H4 (cell line): ENCODE measurements at regions not wholly inside any gene's neighbourhood (a gene's known extent, or its start where the extent isn't known, plus 50 kb on each side); places are given as distances from the start of the nearest gene placed in this dataset.
"Not testable (repeated sequence)": the region's sequence is repeated elsewhere in the genome, so short reads cannot be mapped to it uniquely, and the experiment has no call there.

Source experiments
- DNase-seq: peaks from one replicate; pipeline ENCODE4 v3.0.0-alpha.2; 2015; ENCODE audit warnings: low spot score

- peak; percentile 49 for DNase-seq
Measured at GRCh38 chr5:142222225-142222865, 102.5 kb downstream of the SPRY4 start.

DNA sequence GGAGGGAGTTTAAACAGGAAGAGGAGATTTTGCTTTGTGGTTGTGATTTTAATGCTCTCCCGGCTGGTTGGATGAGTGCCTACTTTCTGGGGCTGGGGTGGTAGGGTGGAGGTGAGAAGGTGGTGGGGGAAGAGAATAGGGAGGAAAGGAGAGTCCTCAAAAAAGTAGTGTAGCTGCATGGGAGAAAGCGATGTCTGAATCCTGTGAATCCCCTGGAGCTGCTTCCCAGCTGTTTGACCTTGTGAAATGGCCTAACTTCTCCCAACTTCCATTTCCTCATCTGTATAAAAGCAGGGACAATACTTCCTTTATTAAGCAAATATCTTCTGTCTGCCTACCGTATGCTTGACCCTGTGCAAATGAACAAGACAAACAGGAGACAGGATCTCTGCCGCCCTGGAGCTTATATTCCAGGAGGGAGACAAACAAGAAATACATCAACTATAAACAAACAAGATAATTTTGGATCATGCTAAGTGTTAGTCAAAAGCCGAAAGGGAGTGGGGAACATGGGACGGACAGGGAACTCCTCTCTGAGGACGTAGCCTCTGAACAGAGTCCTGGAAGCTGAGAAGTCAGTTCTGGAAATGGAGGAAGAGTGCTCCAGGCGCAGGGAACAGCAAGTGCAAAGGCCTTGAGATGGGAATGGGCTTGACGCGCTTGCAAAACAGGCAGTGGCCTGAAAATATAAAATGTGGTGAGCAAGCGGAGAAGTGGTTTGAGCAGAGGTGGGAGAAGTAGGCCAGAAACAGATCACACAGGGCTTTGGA lies 103.5 kb downstream of the SPRY4 start:
- peak; percentile 58 for DNase-seq

- no peak for DNase-seq
Measured at GRCh38 chr5:142219146-142219545, 105.7 kb downstream of the SPRY4 start.

DNA sequence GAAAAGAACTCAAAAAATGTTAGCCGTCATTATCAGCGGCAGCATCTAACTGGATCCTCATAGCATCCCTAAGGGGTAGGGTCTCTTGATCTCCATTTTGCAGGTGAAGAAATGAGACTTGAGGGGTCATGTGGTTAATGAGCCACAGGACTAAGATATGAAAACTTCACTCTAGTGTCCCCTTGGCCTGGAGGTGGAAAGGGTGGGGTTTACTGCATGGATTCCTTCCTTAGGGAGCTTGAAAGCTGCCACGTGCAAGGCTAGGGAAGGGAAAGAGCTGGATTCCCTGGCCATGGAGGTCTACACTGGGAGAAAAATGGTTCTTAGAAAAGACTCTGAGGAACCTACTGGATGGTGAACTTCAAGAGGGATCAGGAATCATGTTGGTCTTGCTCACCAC lies 107.9 kb downstream of the SPRY4 start:
- DNase-seq = no peak

- peak; percentile 98 for DNase-seq
Measured at GRCh38 chr5:142215915-142216681, 107.5 kb downstream of the NDFIP1 start.

GRCh38 chr5:142213077-142213476 lies 104.5 kb downstream of the NDFIP1 start:
- DNase-seq = no peak

- no peak for DNase-seq
Measured at GRCh38 chr5:142211918-142212317, 103.3 kb downstream of the NDFIP1 start.

DNA sequence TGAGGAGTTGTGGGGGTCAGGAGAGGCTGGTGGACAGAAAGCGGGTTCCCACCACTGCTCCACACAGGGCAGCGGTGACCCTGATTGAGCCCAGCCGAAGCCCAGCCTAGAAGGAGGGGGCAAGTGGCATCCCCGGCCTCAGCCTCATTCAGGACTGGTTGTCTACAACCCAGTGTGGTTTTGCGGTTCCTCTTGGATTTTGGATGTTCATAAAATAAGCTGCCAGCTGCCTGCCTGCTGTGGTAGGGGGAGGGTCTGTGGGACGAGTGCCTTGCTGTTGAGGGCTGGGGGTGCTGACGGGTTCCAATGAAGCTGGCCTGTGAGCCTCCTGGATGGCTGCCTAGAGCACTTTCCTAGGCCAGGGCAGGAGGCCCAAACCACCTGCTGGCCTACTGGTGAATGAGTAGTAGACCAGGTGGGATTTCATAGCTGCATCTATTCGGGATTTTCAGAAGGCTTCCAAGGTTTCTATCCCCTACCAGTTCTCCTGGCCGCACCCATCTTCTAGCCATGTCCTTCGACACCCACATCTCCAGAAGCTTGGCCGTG lies 102.4 kb downstream of the NDFIP1 start:
- DNase-seq = no peak

- DNase-seq = no peak
Measured at GRCh38 chr5:142210011-142210410, 101.4 kb downstream of the NDFIP1 start.

DNA sequence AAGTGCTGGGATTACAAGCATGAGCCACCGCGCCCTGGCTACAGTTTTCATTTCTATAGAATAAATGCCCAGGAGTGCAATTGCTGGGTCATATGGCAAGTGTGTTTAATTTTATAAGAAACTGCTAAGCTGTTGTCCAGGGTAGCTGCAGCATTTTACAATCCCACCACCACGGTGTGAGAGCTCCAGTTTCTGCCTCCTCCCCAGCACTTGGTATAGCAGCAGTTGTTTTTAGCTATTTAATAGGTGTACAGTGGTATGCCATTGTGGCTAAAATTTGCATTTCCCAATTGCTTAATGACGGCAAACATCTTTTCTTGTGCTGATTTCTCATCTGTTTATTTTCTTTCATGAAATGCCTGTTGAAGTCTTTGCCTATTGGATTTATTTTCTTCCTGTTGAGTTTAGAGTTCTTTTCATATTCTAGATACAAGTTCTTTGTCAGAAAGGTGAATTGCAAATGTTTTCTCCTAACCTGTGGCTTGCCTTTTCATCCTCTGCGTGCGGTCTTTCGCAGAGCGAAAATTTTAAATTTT lies 100.3 kb downstream of the NDFIP1 start:
- DNase-seq = no peak

DNA sequence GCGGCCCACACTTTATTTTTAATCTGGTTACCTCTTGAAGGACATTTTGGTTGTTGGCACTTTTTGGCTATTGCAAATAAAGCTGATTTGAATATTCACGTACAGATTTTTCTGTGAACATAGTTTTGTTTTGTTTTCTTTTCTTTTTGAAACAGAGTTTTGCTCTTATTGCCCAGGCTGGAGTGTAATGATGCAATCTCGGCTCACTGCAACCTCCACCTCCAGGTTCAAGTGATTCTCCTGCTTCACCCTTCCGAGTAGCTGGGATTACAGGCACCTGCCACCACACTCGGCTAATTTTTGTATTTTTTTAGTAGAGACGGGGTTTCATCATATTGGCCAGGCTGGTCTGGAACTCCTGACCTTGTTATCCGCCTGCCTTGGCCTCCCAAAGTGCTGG lies 99.7 kb downstream of the NDFIP1 start:
- not testable (repeated sequence) for DNase-seq

GRCh38 chr5:142206801-142207200 lies 98.2 kb downstream of the NDFIP1 start:
- no peak for DNase-seq

GRCh38 chr5:142204219-142204618 lies 95.6 kb downstream of the NDFIP1 start:
- no peak for DNase-seq
